ENCODE measurements at regions not wholly inside any gene's neighbourhood (a gene's known extent, or its start where the extent isn't known, plus 50 kb on each side); places are given as distances from the start of the nearest gene placed in this dataset.
A peak's percentile ranks its signal among the peaks of the same experiment; 100 is the strongest.

- DNase-seq (ENCODE audit: low read depth), result no peak
Observed at GRCh38 chr6:21469213-21469612, 124.3 kb upstream of the SOX4 start.

- no peak for DNase-seq (ENCODE audit: low read depth)
Observed at GRCh38 chr6:21476112-21476511, 117.4 kb upstream of the SOX4 start.

DNA sequence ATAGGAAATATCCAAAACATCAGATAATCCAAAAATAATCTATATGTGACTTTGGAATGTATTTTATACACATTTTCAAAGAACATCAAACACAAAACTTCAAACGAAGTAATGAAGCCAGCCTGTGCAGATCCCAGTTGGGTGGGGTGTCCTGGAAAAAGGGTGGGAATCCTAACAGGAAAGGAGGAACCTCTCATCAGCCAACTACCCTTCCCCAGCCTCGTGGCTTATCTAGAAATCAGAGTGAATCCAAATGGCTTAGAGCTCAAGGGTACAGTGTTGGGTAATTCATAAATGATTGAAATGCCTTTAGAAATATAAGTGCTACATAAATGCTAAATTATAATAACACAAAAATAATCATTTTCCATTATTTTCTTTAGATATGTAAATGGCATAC is 115.1 kb upstream of the SOX4 start:
- DNase-seq (ENCODE audit: low read depth), result no peak

DNA sequence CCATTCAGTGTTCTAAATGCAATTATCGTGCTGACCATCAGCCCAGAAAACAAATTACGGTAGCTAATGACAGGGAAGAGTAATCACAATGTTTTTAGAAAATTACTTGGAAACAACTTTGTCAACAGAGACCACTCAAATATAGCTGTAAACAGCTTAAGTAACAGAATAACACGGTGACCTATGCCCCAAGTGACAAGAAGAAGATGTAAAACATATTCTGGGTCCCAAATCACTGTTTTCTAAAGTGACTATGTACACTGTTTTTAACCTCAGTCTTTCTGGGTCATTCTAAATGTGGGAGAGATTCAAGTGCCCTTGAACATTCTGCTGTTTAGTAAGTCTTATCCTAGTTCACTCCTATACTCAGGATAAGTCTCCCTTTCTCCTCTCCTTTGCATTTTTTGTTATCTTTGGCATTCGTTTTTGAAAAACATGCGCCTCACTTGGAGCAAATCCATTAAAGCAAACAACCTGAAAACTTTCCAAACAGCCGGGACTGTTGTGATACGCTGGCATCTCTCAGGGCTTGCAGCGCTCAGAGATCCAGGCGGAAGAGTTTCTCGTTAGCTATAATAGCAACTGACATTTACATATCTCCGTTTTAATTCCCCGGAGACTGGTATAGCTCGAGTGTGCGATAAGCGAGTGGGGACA is 114.5 kb upstream of the SOX4 start:
- peak; percentile 49 for DNase-seq (ENCODE audit: low read depth)

GRCh38 chr6:21486115-21486514 is 107.4 kb upstream of the SOX4 start:
- DNase-seq (ENCODE audit: low read depth), result no peak

DNA sequence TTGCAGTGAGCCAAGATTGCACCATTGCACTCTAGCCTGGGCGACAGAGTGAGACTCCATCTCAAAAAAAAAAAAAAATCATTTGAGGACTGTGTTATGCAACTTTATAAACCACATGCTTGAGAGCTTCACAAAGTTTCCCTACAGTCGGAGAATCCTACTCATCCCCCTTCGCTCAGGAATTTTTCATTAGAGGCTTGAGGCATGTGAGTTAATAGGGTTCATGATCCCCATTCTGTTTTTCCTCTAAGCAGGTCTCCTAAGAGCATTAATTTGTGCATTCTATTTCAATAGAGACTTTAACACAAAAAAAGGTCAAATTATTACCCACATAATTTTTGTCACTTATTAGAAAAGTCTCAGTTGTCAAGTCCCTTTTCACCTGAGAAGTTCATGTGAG is 103.7 kb upstream of the SOX4 start:
- no peak for DNase-seq (ENCODE audit: low read depth)

DNA sequence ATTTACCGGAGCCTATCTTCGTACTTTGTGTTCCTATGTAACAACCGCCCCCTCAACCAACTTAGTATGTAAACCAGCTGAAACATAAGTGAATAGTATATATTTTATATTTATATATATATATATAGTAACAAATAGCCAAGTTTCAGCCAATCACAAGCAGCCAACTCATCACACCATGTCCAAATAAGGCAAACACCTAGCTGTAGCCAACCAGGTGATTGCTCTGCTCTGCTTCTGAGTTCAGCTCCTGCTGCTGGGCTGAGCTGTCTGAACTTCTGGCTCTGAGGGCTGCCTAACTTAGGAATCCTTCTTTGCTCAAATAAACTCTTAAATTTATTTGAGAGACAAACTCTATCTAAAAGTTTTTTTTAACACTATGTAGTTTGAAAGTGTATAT is 101.6 kb upstream of the SOX4 start:
- no peak for DNase-seq (ENCODE audit: low read depth)

DNA sequence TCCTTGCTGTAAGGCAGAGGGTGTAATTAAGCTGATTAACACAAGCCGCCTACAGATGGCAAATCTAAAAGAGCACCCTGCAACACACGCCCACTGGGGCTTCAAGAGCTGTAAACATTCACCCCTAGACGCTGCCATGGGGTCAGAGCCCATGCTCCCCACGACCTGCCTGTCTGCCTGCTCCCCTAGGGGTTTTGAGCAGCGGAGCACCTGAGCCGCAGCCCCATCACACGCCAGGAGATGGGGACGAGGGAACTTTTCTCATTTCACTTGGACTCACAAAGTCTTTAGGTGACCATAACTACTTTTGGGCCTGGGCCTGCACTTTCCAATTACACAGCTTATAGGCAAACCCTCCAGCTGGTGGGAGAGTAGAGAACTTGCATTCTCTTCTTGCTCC is 99.0 kb upstream of the SOX4 start:
- no peak for DNase-seq (ENCODE audit: low read depth)

GRCh38 chr6:21496196-21496595 is 97.4 kb upstream of the SOX4 start:
- no peak for DNase-seq (ENCODE audit: low read depth)

- peak; percentile 62 for DNase-seq (ENCODE audit: low read depth)
Observed at GRCh38 chr6:21496706-21497105, 96.8 kb upstream of the SOX4 start.

GRCh38 chr6:21500314-21501020 is 93.1 kb upstream of the SOX4 start:
- no peak for DNase-seq (ENCODE audit: low read depth)

GRCh38 chr6:21501021-21501354 is 92.6 kb upstream of the SOX4 start:
- DNase-seq (ENCODE audit: low read depth), result no peak

- DNase-seq (ENCODE audit: low read depth), result no peak
Observed at GRCh38 chr6:21501815-21502214, 91.7 kb upstream of the SOX4 start.

DNA sequence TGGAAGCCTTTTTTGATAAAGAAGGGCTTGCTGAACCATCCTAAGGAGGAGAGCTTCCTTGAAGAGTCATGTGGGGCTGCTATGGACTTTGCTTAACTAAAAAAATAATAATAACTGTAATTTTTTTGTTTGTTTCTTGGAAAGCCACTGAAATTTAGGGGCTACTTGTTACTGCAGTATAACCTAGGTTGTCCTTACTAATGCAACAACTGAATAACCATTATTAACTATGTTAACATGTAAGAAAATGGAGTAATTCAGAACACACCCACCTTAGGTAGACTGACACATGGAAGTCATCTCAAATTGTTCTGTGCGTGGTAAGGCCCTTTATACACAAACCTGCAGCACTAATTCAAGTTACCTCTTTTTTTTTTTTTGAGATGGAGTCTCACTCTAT is 90.9 kb upstream of the SOX4 start:
- DNase-seq (ENCODE audit: low read depth), result no peak

- no peak for DNase-seq (ENCODE audit: low read depth)
Observed at GRCh38 chr6:21504790-21505189, 88.8 kb upstream of the SOX4 start.

DNA sequence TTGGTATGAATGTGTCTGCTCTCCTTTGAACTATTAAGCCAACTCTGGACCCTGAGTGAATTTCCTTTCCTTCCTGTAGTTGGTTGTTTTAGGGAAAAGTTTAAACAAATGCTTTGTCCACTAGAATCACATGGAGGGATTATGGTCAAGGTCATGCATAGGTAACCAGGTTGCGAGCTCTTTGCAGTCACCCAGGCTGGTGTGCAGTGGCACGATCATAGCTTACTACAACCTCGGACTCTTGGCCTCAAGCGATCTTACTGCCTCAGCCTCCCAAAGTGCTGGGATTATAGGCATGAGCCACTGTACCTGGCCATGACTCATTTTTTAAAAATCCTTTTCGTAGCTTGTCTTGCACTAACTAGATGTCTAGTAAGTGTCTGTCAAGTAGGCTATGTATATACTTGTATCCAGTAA is 88.0 kb upstream of the SOX4 start:
- DNase-seq (ENCODE audit: low read depth), result no peak

- no peak for DNase-seq (ENCODE audit: low read depth)
Observed at GRCh38 chr6:21506126-21506525, 87.4 kb upstream of the SOX4 start.

- no peak for DNase-seq (ENCODE audit: low read depth)
Observed at GRCh38 chr6:21507811-21508210, 85.7 kb upstream of the SOX4 start.

DNA sequence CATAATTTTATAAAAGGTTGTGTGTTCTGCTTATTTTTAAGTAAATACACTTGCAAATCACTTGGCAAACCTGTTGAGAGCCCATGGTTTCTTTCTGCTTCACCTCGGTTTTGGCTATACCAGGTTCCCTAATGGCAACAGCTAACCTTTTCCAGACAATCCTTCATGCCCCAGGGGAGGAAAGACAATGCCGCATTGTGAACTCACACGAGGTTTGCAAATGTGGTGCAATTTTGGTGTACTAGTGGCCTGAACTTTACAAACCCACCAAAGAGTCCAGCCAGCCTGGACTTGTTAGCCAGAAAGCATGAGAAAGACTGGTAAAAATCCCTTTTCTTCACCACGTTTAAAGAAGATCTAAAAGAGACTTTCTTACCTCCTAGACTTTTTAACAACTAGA is 84.8 kb upstream of the SOX4 start:
- DNase-seq (ENCODE audit: low read depth), result no peak

DNA sequence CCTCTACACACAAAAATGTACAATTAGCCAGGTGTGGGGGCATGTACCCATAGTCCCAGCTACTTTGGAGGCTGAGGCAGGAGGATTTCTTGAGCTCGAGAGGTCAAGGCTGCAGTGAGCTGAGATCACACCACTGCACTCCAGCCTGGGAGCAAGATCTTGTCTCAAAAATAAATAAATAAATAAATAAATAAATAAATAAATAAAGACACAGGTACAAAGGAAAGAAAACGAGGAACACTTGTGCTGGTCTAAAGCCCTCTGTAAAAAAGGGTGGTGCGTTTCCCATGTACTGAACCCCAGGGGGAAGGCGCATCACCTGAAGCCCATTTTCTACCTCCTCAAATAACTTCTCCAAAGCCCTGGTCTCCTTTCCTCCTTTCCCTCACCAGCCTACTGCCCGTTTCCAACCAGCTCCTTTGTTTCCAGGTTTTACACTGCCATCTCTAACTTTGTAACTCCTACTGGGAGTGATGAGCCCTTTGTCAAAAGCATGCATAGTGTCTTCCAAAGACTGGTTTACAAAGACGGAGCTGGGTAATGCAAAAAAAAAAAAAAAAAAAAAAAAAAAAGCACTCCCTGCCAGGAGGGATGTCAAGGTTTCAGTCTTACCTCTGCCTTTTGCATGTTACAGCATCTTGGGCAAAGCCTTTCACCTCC is 81.5 kb upstream of the SOX4 start:
- DNase-seq (ENCODE audit: low read depth), result no peak

- no peak for DNase-seq (ENCODE audit: low read depth)
Observed at GRCh38 chr6:21514288-21514687, 79.3 kb upstream of the SOX4 start.

DNA sequence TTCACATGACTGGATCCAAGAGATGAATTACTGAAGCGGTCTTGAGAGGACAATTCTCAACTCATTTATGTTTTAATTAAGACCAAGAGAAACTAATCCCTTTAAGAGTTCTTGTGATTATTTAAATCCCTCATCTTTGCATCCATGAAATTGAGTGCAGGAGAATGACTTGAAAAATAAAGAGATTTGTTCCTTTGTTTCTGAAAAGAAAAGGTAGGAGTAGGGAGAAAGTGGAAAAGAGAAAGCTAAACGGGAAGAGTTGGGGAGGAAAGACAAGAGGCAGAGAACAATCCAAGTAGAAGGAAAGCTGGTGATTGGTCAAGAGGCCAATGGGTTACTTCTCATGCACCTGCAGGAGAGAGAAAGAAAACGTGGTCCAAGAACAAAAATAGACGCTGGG is 75.2 kb upstream of the SOX4 start:
- DNase-seq (ENCODE audit: low read depth), result no peak

DNA sequence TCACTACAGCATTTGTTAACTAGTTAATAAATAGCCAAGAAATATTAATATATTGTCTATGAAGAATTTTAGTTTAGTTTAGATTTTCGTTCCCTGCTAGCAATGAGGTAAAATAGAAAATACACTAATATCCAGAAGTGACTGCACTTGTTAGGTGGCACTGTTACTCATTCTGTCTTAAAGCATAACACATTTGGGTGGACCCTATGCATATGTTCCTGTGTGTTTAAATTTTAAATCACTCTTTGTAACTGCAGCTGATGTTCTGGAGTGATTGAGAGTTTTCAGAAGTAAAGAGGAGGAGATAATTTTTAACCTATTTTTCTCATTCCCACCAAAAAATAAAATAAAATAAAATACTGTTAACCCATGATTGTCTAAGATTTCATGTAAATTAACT is 73.9 kb upstream of the SOX4 start:
- DNase-seq (ENCODE audit: low read depth), result no peak

DNA sequence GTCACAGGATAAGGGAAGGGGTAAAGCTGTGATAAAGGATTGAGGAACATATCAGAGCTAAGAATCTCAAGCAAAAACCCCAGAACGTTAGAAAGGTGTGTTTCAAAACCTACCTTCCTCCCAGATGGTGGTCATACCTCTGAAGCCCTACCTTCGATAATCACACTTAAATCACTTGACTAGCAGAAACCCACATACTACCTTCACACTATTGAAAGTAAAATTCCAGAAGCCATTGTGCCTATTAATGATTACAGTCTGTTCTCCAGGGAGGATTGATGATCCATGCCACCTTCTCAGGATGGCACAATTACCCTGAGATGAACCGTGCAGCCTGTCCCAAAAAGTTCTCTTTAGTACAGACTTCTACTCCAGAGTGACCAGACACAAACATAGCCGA is 72.3 kb upstream of the SOX4 start:
- no peak for DNase-seq (ENCODE audit: low read depth)

All from fibroblast of gingiva (primary cell).